HepG2 (cell line): ENCODE measurements at regions not wholly inside any gene's neighbourhood (a gene's known extent, or its start where the extent isn't known, plus 50 kb on each side); places are given as distances from the start of the nearest gene placed in this dataset.

Experiments
- ATAC-seq: fragments of 200-7000 bp; cut with Tn5 transposase; 3 replicates; pipeline ENCODE4 v1.9.1; 2020; ENCODE audit warnings: mild to moderate bottlenecking, moderate library complexity
- BruUV-seq: library from RNA; stranded (reverse); fragments of 400-500 nt; replicated peaks from 2 replicates; lab custom pipeline; 2021; lab: Mats Ljungman, UMichigan
- CTCF ChIA-PET: fragments of 300-600 bp; formaldehyde crosslinking; extraction: SDS; loops from one replicate; lab custom pipeline; 2021; ENCODE audit warnings: low total read pairs, inconsistent platforms, low intra/inter-chr PET ratio; lab: Yijun Ruan, JAX
- POLR2A ChIA-PET: fragments of 350-600 bp; sonication (Branson Sonifier 250); formaldehyde crosslinking; loops from one replicate; lab custom pipeline; 2020; ENCODE audit warnings: antibody characterized with exemption, inconsistent platforms; lab: Yijun Ruan, JAX
- DNase-seq: peaks from one replicate; pipeline ENCODE4 v3.0.0-alpha.2; 2015; ENCODE audit warnings: low spot score
- FAIRE-seq: peaks from 3 replicates; lab custom pipeline; 2011; peaks lifted over from hg19 to GRCh38; lab: Jason Lieb, UNC
- H2AFZ ChIP-seq: one replicate; pipeline ENCODE4 v1.6.1; 2011; ENCODE audit warnings: low read length, inconsistent platforms
- H3K27ac ChIP-seq: fragments of 300-600 bp; 3 replicates; pipeline ENCODE4 v1.8.0; 2011; ENCODE audit warnings: mixed run types, mild to moderate bottlenecking, mixed read lengths, low read length, inconsistent platforms; ENCODE audit not compliant: insufficient read depth; ENCODE audit errors: extremely low read length
- H3K27me3 ChIP-seq, 2 experiments: fragments of 200-600 bp in 1 of 2; 2 replicates in 1 of 2; 3 replicates in 1 of 2; pipeline versions ENCODE4 v1.6.0 to v1.8.0; 2011; ENCODE audit warnings: low read length in 2 of 2, mild to moderate bottlenecking in 2 of 2, moderate library complexity in 2 of 2, inconsistent platforms in 1 of 2; ENCODE audit not compliant: insufficient read depth in 2 of 2, control insufficient read depth in 1 of 2
- H3K36me3 ChIP-seq, 2 experiments: fragments of 200-600 bp in 1 of 2; replicated peaks in 1 of 2; 2 replicates in 1 of 2; 3 replicates in 1 of 2; pipeline versions ENCODE4 v1.5.1 to v1.8.0; 2011; ENCODE audit warnings: low read length in 2 of 2, inconsistent platforms in 1 of 2; ENCODE audit not compliant: insufficient read depth in 2 of 2, control insufficient read depth in 1 of 2
- H3K4me1 ChIP-seq: 2 replicates; pipeline ENCODE4 v1.5.1; 2012; ENCODE audit warnings: low read length, inconsistent platforms; ENCODE audit not compliant: insufficient read depth
- H3K4me2 ChIP-seq: 2 replicates; pipeline ENCODE4 v1.6.0; 2011; ENCODE audit warnings: low read depth, low read length, inconsistent platforms
- H3K4me3 ChIP-seq, 3 experiments: fragments of 200-600 bp in 1 of 3; sonication (generic), shearing (Covaris generic) in 1 of 3; replicated peaks in 1 of 3; 2 replicates each; pipeline ENCODE4 v1.5.1; 2011 to 2016; ENCODE audit warnings: low read length in 3 of 3, inconsistent platforms in 2 of 3, low read depth in 2 of 3, mild to moderate bottlenecking in 2 of 3, control low read depth in 1 of 3, mixed read lengths in 1 of 3; ENCODE audit not compliant: insufficient read depth in 1 of 3
- H3K79me2 ChIP-seq: one replicate; pipeline ENCODE4 v1.6.1; 2011; ENCODE audit warnings: low read length, inconsistent platforms; ENCODE audit not compliant: insufficient read depth
- H3K9ac ChIP-seq: 2 replicates; pipeline ENCODE4 v1.6.0; 2011; ENCODE audit warnings: mild to moderate bottlenecking, low read depth, low read length, inconsistent platforms; ENCODE audit not compliant: insufficient read depth
- H3K9me3 ChIP-seq: 2 replicates; pipeline ENCODE4 v1.5.1; 2012; ENCODE audit warnings: mild to moderate bottlenecking, low read length
- H4K20me1 ChIP-seq: 2 replicates; pipeline ENCODE4 v1.6.0; 2011; ENCODE audit warnings: inconsistent platforms, mild to moderate bottlenecking, low read length, moderate library complexity; ENCODE audit not compliant: insufficient read depth
- MTERF4 ChIP-seq: sonication (generic); formaldehyde crosslinking; IDR thresholded peaks from 2 replicates; pipeline ENCODE4 v1.8.0; 2023; ENCODE audit warnings: mild to moderate bottlenecking, missing genetic modification reagents
- NFE2L2 ChIP-seq: fragments of 150-350 bp; IDR thresholded peaks from 2 replicates; pipeline ENCODE4 v1.6.1; 2014; ENCODE audit warnings: low read length
- SMAD9 ChIP-seq: sonication (generic); formaldehyde crosslinking; IDR thresholded peaks from 2 replicates; pipeline ENCODE4 v1.5.1; 2020; ENCODE audit warnings: mild to moderate bottlenecking, missing genetic modification reagents
- SOX6 ChIP-seq, 2 experiments: fragments of 450-650 bp in 1 of 2; sonication (generic) in 1 of 2; formaldehyde crosslinking in 1 of 2; IDR thresholded peaks; 2 replicates each; pipeline versions ENCODE4 v1.4.0 to v1.6.1; 2017 to 2020; ENCODE audit warnings: antibody characterized with exemption in 1 of 2, mild to moderate bottlenecking in 1 of 2, missing genetic modification reagents in 1 of 2
- TMF1 ChIP-seq: sonication (generic); formaldehyde crosslinking; IDR thresholded peaks from 2 replicates; pipeline ENCODE4 v1.8.1; 2022; ENCODE audit warnings: low read depth, missing genetic modification reagents
- WGBS: methylation state at CpG from one replicate; pipeline ENCODE4 v1.1.6; 2017; ENCODE audit warnings: low lambda C conversion rate; 5-methylcytosine and 5-hydroxymethylcytosine counted together
- in situ Hi-C: cut with HindIII; loops from 2 replicates; pipeline ENCODE4 v1.10.0; 2017; ENCODE audit warnings: low pct_unique_long_range_greater_than_20kb; ENCODE audit not compliant: extremely low pct_ligation_motif_present
- intact Hi-C: fragments of 100-400 bp; cut with micrococcal nuclease; formaldehyde crosslinking; loops from one replicate; pipeline ENCODE4 v1.10.0; 2022; ENCODE audit not compliant: unreplicated experiment
- TF ChIP-seq, protein P1 (sequence below): sonication (generic); formaldehyde crosslinking; IDR thresholded peaks from 2 replicates; pipeline ENCODE4 v1.5.0; 2020; ENCODE audit warnings: missing genetic modification reagents
- TF ChIP-seq, protein P2 (sequence below): sonication (generic); formaldehyde crosslinking; IDR thresholded peaks from 2 replicates; pipeline ENCODE4 v1.4.0; 2020; ENCODE audit warnings: mild to moderate bottlenecking, missing genetic modification reagents

DNA sequence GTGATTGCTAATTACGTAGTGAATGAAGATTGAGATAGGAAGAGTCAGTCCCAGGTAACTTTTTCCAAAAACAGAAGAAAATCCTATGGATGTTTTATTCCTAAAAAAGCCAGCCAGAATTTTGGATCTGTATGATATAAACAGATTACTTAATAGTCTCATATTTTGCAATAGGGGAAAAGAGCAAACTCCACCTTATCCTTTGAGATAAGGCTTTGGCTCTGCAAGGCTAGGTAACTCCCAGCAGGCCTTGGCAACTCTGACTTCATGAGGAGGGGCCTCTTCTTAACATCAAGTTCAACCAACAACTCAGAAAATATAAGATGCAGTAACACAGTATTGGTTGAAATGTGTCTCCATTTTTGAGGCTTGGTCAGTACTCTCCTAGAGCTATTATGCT, 98.7 kb upstream of the SLC4A4 start:
- no peaks in the 10 kb centered on the region for H3K27me3 ChIP-seq
- ChIA-PET CTCF (no interaction called here), POLR2A (no interaction called here)
- no peaks in the 10 kb centered on the region for H3K79me2 ChIP-seq
- DNase-seq = no peak
- no peak overlapping the region for H3K4me2 ChIP-seq
- no peaks in the 10 kb centered on the region for H3K4me1 ChIP-seq
- H3K4me3 ChIP-seq = no peak overlapping the region
- H3K9ac ChIP-seq = no peak overlapping the region
- ATAC-seq = no peak
- intact Hi-C loops = no loop called here
- H4K20me1 ChIP-seq = no peaks in the 10 kb centered on the region
- FAIRE-seq = no peak
- no peak overlapping the region for H3K27ac ChIP-seq
- in situ Hi-C loops = no loop called here
- no peaks in the 10 kb centered on the region for H3K9me3 ChIP-seq
- WGBS = 94% methylated on average over 1 of the region's 1 CpG
- no TSS peak for BruUV-seq
- H3K36me3 ChIP-seq = no peaks in the 10 kb centered on the region
- no peak for TF ChIP-seq MTERF4 (CRISPR knock-in tag)
- TF ChIP-seq, protein P1, sequence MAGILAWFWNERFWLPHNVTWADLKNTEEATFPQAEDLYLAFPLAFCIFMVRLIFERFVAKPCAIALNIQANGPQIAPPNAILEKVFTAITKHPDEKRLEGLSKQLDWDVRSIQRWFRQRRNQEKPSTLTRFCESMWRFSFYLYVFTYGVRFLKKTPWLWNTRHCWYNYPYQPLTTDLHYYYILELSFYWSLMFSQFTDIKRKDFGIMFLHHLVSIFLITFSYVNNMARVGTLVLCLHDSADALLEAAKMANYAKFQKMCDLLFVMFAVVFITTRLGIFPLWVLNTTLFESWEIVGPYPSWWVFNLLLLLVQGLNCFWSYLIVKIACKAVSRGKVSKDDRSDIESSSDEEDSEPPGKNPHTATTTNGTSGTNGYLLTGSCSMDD (CRISPR knock-in tag) = no peak
- TF ChIP-seq TMF1 (CRISPR knock-in tag) = no peak
- TF ChIP-seq NFE2L2 = no peak
- TF ChIP-seq SMAD9 (CRISPR knock-in tag) = no peak
- no peak for TF ChIP-seq SOX6 (IDR thresholded peaks at IDR 0.05)
- TF ChIP-seq SOX6 (CRISPR knock-in tag; IDR thresholded peaks at IDR 0.05) = no peak
- TF ChIP-seq, protein P2, sequence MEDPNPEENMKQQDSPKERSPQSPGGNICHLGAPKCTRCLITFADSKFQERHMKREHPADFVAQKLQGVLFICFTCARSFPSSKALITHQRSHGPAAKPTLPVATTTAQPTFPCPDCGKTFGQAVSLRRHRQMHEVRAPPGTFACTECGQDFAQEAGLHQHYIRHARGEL (CRISPR knock-in tag) = no peak
- TF ChIP-seq, all 625 proteins: peak for 0
- H2AFZ ChIP-seq = no peak overlapping the region
